Aorta (tissue), 5 donors: ENCODE measurements at regions not wholly inside any gene's neighbourhood (a gene's known extent, or its start where the extent isn't known, plus 50 kb on each side); places are given as distances from the start of the nearest gene placed in this dataset.

Source experiments
- ATAC-seq: fragments of 200-7000 bp; cut with Tn5 transposase; one replicate; pipeline ENCODE4 v1.9.1; 2022; ENCODE audit warnings: moderate library complexity; ENCODE audit not compliant: low FRiP score
- DNase-seq, 2 donors: peaks; one replicate each; pipeline ENCODE4 v3.0.0-alpha.2; 2020
- H3K27ac ChIP-seq, 2 donors: one replicate each; pipeline ENCODE4 v1.5.1; 2013; ENCODE audit warnings: low read length in 2 of 2, mild to moderate bottlenecking in 2 of 2, moderate library complexity in 2 of 2, control low read depth in 1 of 2, inconsistent platforms in 1 of 2, low read depth in 1 of 2
- H3K27me3 ChIP-seq, 2 donors: one replicate each; pipeline ENCODE4 v1.6.1; 2013; ENCODE audit warnings: control low read depth in 1 of 2, low read length in 1 of 2, mild to moderate bottlenecking in 1 of 2, moderate library complexity in 1 of 2; ENCODE audit not compliant: insufficient read depth in 2 of 2, control insufficient read depth in 1 of 2
- H3K36me3 ChIP-seq, 2 donors: one replicate each; pipeline ENCODE4 v1.6.1; 2013; ENCODE audit warnings: control low read depth in 1 of 2, low read length in 1 of 2, mild to moderate bottlenecking in 1 of 2; ENCODE audit not compliant: insufficient read depth in 2 of 2, control insufficient read depth in 1 of 2
- H3K4me1 ChIP-seq, 2 donors: one replicate each; pipeline ENCODE4 v1.6.1; 2013; ENCODE audit warnings: low read length in 2 of 2, control low read depth in 1 of 2, mild to moderate bottlenecking in 1 of 2, moderate library complexity in 1 of 2; ENCODE audit not compliant: insufficient read depth in 2 of 2, control insufficient read depth in 1 of 2
- H3K4me3 ChIP-seq, 2 donors: one replicate each; pipeline ENCODE4 v1.5.1; 2013; ENCODE audit warnings: low read length in 2 of 2, control low read depth in 1 of 2, mild to moderate bottlenecking in 1 of 2
- H3K9me3 ChIP-seq: one replicate; pipeline ENCODE4 v1.6.1; 2013; ENCODE audit warnings: mild to moderate bottlenecking, low read length; ENCODE audit not compliant: control insufficient read depth
- WGBS, 2 donors: extraction: QIAGEN DNeasy Blood & Tissue Kit; methylation state at CpG; one replicate each; pipeline ENCODE4 v1.1.7; 2013; 5-methylcytosine and 5-hydroxymethylcytosine counted together
- intact Hi-C, 2 donors: fragments of 100-400 bp; cut with DNase I; formaldehyde crosslinking; loops; one replicate each; pipeline versions ENCODE4 v1.14.2 to v1.15.0; 2022
- donor health status: healthy with polysubstance abuse.
- donor health status: Bipolar disorder and iron deficiency.
- donor health status: DM: no; HTN: no; CAD: no.
- donor health status: DM: no; HTN: no; CAD: no.
- donor health status: DM: yes; HTN: yes; CAD: no.

GRCh38 chr1:94738371-94738770 is 81.8 kb upstream of the SLC44A3 start:
- H3K9me3 ChIP-seq = no peaks in the 10 kb centered on the region
- ATAC-seq (no peak), DNase-seq (no peak)
- H3K4me1 ChIP-seq = no peaks in the 10 kb centered on the region
- intact Hi-C loops = no loop called here
- H3K27me3 ChIP-seq = no peaks in the 10 kb centered on the region
- H3K36me3 ChIP-seq = no peaks in the 10 kb centered on the region
- H3K27ac ChIP-seq = no peak overlapping the region
- H3K4me3 ChIP-seq = no peak overlapping the region
- WGBS, 2 donors = 95 to 96% methylated on average over 3 of the region's 3 CpGs

GRCh38 chr1:94737124-94737998 is 82.8 kb upstream of the SLC44A3 start:
- DNase-seq (no peak), ATAC-seq (no peak)
- H3K4me1 ChIP-seq = no peaks in the 10 kb centered on the region
- intact Hi-C loops = no loop called here
- no peak overlapping the region for H3K4me3 ChIP-seq
- WGBS, 2 donors = 39 to 49% methylated on average over 5 of the region's 5 CpGs
- H3K27me3 ChIP-seq = no peaks in the 10 kb centered on the region
- H3K9me3 ChIP-seq = no peaks in the 10 kb centered on the region
- H3K36me3 ChIP-seq = no peaks in the 10 kb centered on the region
- no peak overlapping the region for H3K27ac ChIP-seq

GRCh38 chr1:94736549-94736948 is 83.6 kb upstream of the SLC44A3 start:
- H3K4me1 ChIP-seq = no peaks in the 10 kb centered on the region
- DNase-seq (no peak), ATAC-seq (no peak)
- WGBS, 2 donors = 93 to 99% methylated on average over 1 of the region's 1 CpG
- no peaks in the 10 kb centered on the region for H3K27me3 ChIP-seq
- intact Hi-C loops = no loop called here
- no peak overlapping the region for H3K4me3 ChIP-seq
- no peaks in the 10 kb centered on the region for H3K36me3 ChIP-seq
- no peak overlapping the region for H3K27ac ChIP-seq
- no peaks in the 10 kb centered on the region for H3K9me3 ChIP-seq

GRCh38 chr1:94736073-94736472 is 84.1 kb upstream of the SLC44A3 start:
- no peak overlapping the region for H3K4me3 ChIP-seq
- DNase-seq (no peak), ATAC-seq (no peak)
- H3K36me3 ChIP-seq = no peaks in the 10 kb centered on the region
- no peaks in the 10 kb centered on the region for H3K4me1 ChIP-seq
- H3K27me3 ChIP-seq = no peaks in the 10 kb centered on the region
- intact Hi-C loops = no loop called here
- H3K9me3 ChIP-seq = no peaks in the 10 kb centered on the region
- no peak overlapping the region for H3K27ac ChIP-seq
- WGBS, 2 donors = 86 to 92% methylated on average over 2 of the region's 2 CpGs

GRCh38 chr1:94734963-94735901 is 84.9 kb upstream of the SLC44A3 start:
- DNase-seq (peak in 1 of 2 donors; percentile 56), ATAC-seq (peak; percentile 67)
- Histone ChIP-seq H3K27me3 (no peaks in the 10 kb centered on the region), H3K4me1 (no peaks in the 10 kb centered on the region), H3K4me3 (no peak overlapping the region), H3K36me3 (no peaks in the 10 kb centered on the region), H3K9me3 (no peaks in the 10 kb centered on the region), H3K27ac (no peak overlapping the region)
- 46% methylated on average over 20 of the region's 20 CpGs for WGBS, 2 donors
- intact Hi-C loops = no loop called here

- DNase-seq (no peak), ATAC-seq (no peak)
- H3K4me3 ChIP-seq = no peak overlapping the region
- no peaks in the 10 kb centered on the region for H3K27me3 ChIP-seq
- peaks cover 0 to 6% of the 10 kb centered on the region in 2 donors for H3K4me1 ChIP-seq
- no peaks in the 10 kb centered on the region for H3K9me3 ChIP-seq
- 78 to 88% methylated on average over 1 of the region's 1 CpG for WGBS, 2 donors
- no peaks in the 10 kb centered on the region for H3K36me3 ChIP-seq
- no peak overlapping the region for H3K27ac ChIP-seq
- intact Hi-C loops = no loop called here
These were observed 88.3 kb upstream of the SLC44A3 start for GRCh38 chr1:94731891-94732290.

GRCh38 chr1:94730450-94730849 is 89.7 kb upstream of the SLC44A3 start:
- H3K27me3 ChIP-seq = no peaks in the 10 kb centered on the region
- intact Hi-C loops = no loop called here
- H3K4me1 ChIP-seq = peaks cover 0 to 6% of the 10 kb centered on the region in 2 donors
- H3K27ac ChIP-seq = no peak overlapping the region
- DNase-seq = no peak
- no peak overlapping the region for H3K4me3 ChIP-seq
- 82 to 95% methylated on average over 3 of the region's 3 CpGs for WGBS, 2 donors
- H3K36me3 ChIP-seq = no peaks in the 10 kb centered on the region
- ATAC-seq = no peak
- H3K9me3 ChIP-seq = no peaks in the 10 kb centered on the region

GRCh38 chr1:94729267-94729666 is 90.9 kb upstream of the SLC44A3 start:
- WGBS, 2 donors = 10 to 39% methylated on average over 1 of the region's 1 CpG
- no peaks in the 10 kb centered on the region for H3K36me3 ChIP-seq
- no peak overlapping the region for H3K27ac ChIP-seq
- ATAC-seq (peak; percentile 71), DNase-seq (no peak)
- intact Hi-C loops = loop anchor here in 1 of 2 donors (2.0 kb wide), 1 partner anchor 54 kb away; no protein-coding TSS in a partner anchor
- peaks cover 0 to 6% of the 10 kb centered on the region in 2 donors for H3K4me1 ChIP-seq
- no peak overlapping the region for H3K4me3 ChIP-seq
- no peaks in the 10 kb centered on the region for H3K9me3 ChIP-seq
- H3K27me3 ChIP-seq = no peaks in the 10 kb centered on the region
